ENCODE measurements at regions not wholly inside any gene's neighbourhood (a gene's known extent, or its start where the extent isn't known, plus 50 kb on each side); places are given as distances from the start of the nearest gene placed in this dataset.
"Not testable (repeated sequence)": the region's sequence is repeated elsewhere in the genome, so short reads cannot be mapped to it uniquely, and the experiment has no call there.

GRCh38 chr2:4792126-4792525 is 900.1 kb upstream of the SOX11 start:
- Histone ChIP-seq H3K9me3 (ENCODE audit: insufficient read depth, low read length, severe bottlenecking) (peaks cover 9% of the 10 kb centered on the region), H3K79me2 (ENCODE audit: insufficient read depth, low read length) (no peaks in the 10 kb centered on the region), H3K4me3 (ENCODE audit: low read depth in 1 of 2, low read length in 2 of 2) (no peak overlapping the region), H3K27me3 (ENCODE audit: insufficient read depth, low read length, poor library complexity) (no peaks in the 10 kb centered on the region), H3K36me3 (ENCODE audit: insufficient read depth, low read length) (no peaks in the 10 kb centered on the region), H3K27ac (ENCODE audit: low read length) (no peak overlapping the region), H3K4me1 (ENCODE audit: insufficient read depth, low read length) (no peaks in the 10 kb centered on the region), H2AFZ (ENCODE audit: low read depth, low read length) (no peak overlapping the region), H3K9ac (ENCODE audit: low read depth, low read length) (no peak overlapping the region), H3K4me2 (ENCODE audit: insufficient read depth, low read length) (no peak overlapping the region), H4K20me1 (ENCODE audit: insufficient read depth, low read length) (no peaks in the 10 kb centered on the region)
- no peak for DNase-seq
- TF ChIP-seq EZH2 (IDR thresholded peaks at IDR 0.05; ENCODE audit: borderline replicate concordance, low read depth, low read length, severe bottlenecking) (no peak), CTCF (IDR thresholded peaks at IDR 0.05; ENCODE audit: borderline replicate concordance, extremely low read depth, low read length, poor library complexity, severe bottlenecking) (no peak)
- no peak for ATAC-seq (ENCODE audit: insufficient read depth, low read depth)

GRCh38 chr2:4803396-4803795 is 888.8 kb upstream of the SOX11 start:
- H3K36me3 ChIP-seq (ENCODE audit: insufficient read depth, low read length) = no peaks in the 10 kb centered on the region
- no peak overlapping the region for H2AFZ ChIP-seq (ENCODE audit: low read depth, low read length)
- no peaks in the 10 kb centered on the region for H3K4me1 ChIP-seq (ENCODE audit: insufficient read depth, low read length)
- no peak overlapping the region for H3K27ac ChIP-seq (ENCODE audit: low read length)
- H3K27me3 ChIP-seq (ENCODE audit: insufficient read depth, low read length, poor library complexity) = no peaks in the 10 kb centered on the region
- H3K9ac ChIP-seq (ENCODE audit: low read depth, low read length) = no peak overlapping the region
- no peaks in the 10 kb centered on the region for H3K9me3 ChIP-seq (ENCODE audit: insufficient read depth, low read length, severe bottlenecking)
- no peaks in the 10 kb centered on the region for H3K79me2 ChIP-seq (ENCODE audit: insufficient read depth, low read length)
- H4K20me1 ChIP-seq (ENCODE audit: insufficient read depth, low read length) = no peaks in the 10 kb centered on the region
- no peak for DNase-seq
- H3K4me3 ChIP-seq (ENCODE audit: low read depth in 1 of 2, low read length in 2 of 2) = no peak overlapping the region
- no peak overlapping the region for H3K4me2 ChIP-seq (ENCODE audit: insufficient read depth, low read length)
- no peak for ATAC-seq (ENCODE audit: insufficient read depth, low read depth)
- TF ChIP-seq EZH2 (IDR thresholded peaks at IDR 0.05; ENCODE audit: borderline replicate concordance, low read depth, low read length, severe bottlenecking) (no peak), CTCF (IDR thresholded peaks at IDR 0.05; ENCODE audit: borderline replicate concordance, extremely low read depth, low read length, poor library complexity, severe bottlenecking) (no peak)

GRCh38 chr2:4814137-4814536 is 878.0 kb upstream of the SOX11 start:
- H3K27ac ChIP-seq (ENCODE audit: low read length); H3K36me3 ChIP-seq (ENCODE audit: insufficient read depth, low read length); ATAC-seq (ENCODE audit: insufficient read depth, low read depth); H4K20me1 ChIP-seq (ENCODE audit: insufficient read depth, low read length); H2AFZ ChIP-seq (ENCODE audit: low read depth, low read length); H3K27me3 ChIP-seq (ENCODE audit: insufficient read depth, low read length, poor library complexity); H3K4me2 ChIP-seq (ENCODE audit: insufficient read depth, low read length); DNase-seq; H3K4me3 ChIP-seq (ENCODE audit: low read depth in 1 of 2, low read length in 2 of 2); H3K9ac ChIP-seq (ENCODE audit: low read depth, low read length); H3K79me2 ChIP-seq (ENCODE audit: insufficient read depth, low read length); H3K9me3 ChIP-seq (ENCODE audit: insufficient read depth, low read length, severe bottlenecking); H3K4me1 ChIP-seq (ENCODE audit: insufficient read depth, low read length): not testable (repeated sequence)

GRCh38 chr2:4827836-4828235 is 864.3 kb upstream of the SOX11 start:
- no peaks in the 10 kb centered on the region for H3K79me2 ChIP-seq (ENCODE audit: insufficient read depth, low read length)
- TF ChIP-seq EZH2 (IDR thresholded peaks at IDR 0.05; ENCODE audit: borderline replicate concordance, low read depth, low read length, severe bottlenecking) (no peak), CTCF (IDR thresholded peaks at IDR 0.05; ENCODE audit: borderline replicate concordance, extremely low read depth, low read length, poor library complexity, severe bottlenecking) (no peak)
- H3K27ac ChIP-seq (ENCODE audit: low read length) = no peak overlapping the region
- no peak overlapping the region for H2AFZ ChIP-seq (ENCODE audit: low read depth, low read length)
- H3K27me3 ChIP-seq (ENCODE audit: insufficient read depth, low read length, poor library complexity) = no peaks in the 10 kb centered on the region
- H3K9ac ChIP-seq (ENCODE audit: low read depth, low read length) = no peak overlapping the region
- no peaks in the 10 kb centered on the region for H3K9me3 ChIP-seq (ENCODE audit: insufficient read depth, low read length, severe bottlenecking)
- no peaks in the 10 kb centered on the region for H3K4me1 ChIP-seq (ENCODE audit: insufficient read depth, low read length)
- H3K4me3 ChIP-seq (ENCODE audit: low read depth in 1 of 2, low read length in 2 of 2) = no peak overlapping the region
- DNase-seq = no peak
- no peak overlapping the region for H3K4me2 ChIP-seq (ENCODE audit: insufficient read depth, low read length)
- ATAC-seq (ENCODE audit: insufficient read depth, low read depth) = no peak
- H4K20me1 ChIP-seq (ENCODE audit: insufficient read depth, low read length) = no peaks in the 10 kb centered on the region
- H3K36me3 ChIP-seq (ENCODE audit: insufficient read depth, low read length) = no peaks in the 10 kb centered on the region

Measured in DND-41 (cell line).